HL-60 (cell line): ENCODE measurements at regions not wholly inside any gene's neighbourhood (a gene's known extent, or its start where the extent isn't known, plus 50 kb on each side); places are given as distances from the start of the nearest gene placed in this dataset.

Source experiments
- CTCF ChIP-seq: IDR thresholded peaks from one replicate; pipeline ENCODE4 v1.5.1; 2011; ENCODE audit warnings: low read length, control low read depth, inconsistent platforms; ENCODE audit not compliant: insufficient read depth
- GABPA ChIP-seq: IDR thresholded peaks from 2 replicates; pipeline ENCODE4 v1.6.1; 2012; ENCODE audit warnings: low read depth
- POLR2AphosphoS5 ChIP-seq: IDR thresholded peaks from 2 replicates; pipeline ENCODE4 v1.6.1; 2012; ENCODE audit warnings: low read depth
- SPI1 ChIP-seq: IDR thresholded peaks from 2 replicates; pipeline ENCODE4 v1.6.1; 2012; ENCODE audit warnings: low read depth, mild to moderate bottlenecking, borderline replicate concordance
- TF ChIP-seq, protein P1 (sequence below): IDR thresholded peaks from 2 replicates; pipeline ENCODE4 v1.6.1; 2012; ENCODE audit warnings: low read depth; ENCODE audit not compliant: insufficient replicate concordance

DNA sequence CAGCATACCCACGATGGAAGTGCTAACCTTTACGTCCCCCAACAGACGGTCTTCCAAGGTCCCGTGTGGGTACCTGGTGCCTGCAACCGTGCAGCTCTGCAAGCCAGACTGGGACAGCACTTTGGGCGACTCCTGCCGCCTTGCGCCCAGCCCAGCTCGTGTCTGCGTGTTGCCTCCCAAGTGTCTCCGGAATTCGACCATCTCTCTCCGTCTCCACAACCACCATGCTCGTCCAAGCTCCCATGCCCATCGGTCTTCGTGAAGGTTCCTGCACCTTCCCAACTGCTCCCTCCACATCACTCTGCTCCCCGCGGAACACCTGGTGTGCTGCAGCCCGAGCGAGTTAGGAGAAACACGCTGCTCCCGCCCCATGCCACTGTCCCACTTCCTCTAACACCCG is 173.2 kb upstream of the AFDN start:
- TF ChIP-seq POLR2AphosphoS5 = no peak
- no peak for TF ChIP-seq CTCF
- TF ChIP-seq GABPA = no peak
- TF ChIP-seq, protein P1, sequence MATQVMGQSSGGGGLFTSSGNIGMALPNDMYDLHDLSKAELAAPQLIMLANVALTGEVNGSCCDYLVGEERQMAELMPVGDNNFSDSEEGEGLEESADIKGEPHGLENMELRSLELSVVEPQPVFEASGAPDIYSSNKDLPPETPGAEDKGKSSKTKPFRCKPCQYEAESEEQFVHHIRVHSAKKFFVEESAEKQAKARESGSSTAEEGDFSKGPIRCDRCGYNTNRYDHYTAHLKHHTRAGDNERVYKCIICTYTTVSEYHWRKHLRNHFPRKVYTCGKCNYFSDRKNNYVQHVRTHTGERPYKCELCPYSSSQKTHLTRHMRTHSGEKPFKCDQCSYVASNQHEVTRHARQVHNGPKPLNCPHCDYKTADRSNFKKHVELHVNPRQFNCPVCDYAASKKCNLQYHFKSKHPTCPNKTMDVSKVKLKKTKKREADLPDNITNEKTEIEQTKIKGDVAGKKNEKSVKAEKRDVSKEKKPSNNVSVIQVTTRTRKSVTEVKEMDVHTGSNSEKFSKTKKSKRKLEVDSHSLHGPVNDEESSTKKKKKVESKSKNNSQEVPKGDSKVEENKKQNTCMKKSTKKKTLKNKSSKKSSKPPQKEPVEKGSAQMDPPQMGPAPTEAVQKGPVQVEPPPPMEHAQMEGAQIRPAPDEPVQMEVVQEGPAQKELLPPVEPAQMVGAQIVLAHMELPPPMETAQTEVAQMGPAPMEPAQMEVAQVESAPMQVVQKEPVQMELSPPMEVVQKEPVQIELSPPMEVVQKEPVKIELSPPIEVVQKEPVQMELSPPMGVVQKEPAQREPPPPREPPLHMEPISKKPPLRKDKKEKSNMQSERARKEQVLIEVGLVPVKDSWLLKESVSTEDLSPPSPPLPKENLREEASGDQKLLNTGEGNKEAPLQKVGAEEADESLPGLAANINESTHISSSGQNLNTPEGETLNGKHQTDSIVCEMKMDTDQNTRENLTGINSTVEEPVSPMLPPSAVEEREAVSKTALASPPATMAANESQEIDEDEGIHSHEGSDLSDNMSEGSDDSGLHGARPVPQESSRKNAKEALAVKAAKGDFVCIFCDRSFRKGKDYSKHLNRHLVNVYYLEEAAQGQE = no peak
- TF ChIP-seq SPI1 = no peak
